ENCODE measurements at regions not wholly inside any gene's neighbourhood (a gene's known extent, or its start where the extent isn't known, plus 50 kb on each side); places are given as distances from the start of the nearest gene placed in this dataset.

- intact Hi-C loops (cut with DNase I), result no loop called here
- Histone ChIP-seq H3K9me3 (no peaks in the 10 kb centered on the region), H3K4me1 (no peaks in the 10 kb centered on the region), H3K27ac (no peak overlapping the region), H3K4me3 (no peak overlapping the region), H3K36me3 (no peaks in the 10 kb centered on the region), H3K9ac (ENCODE audit: low read depth in 2 of 2, low read length in 2 of 2) (no peak overlapping the region), H3K27me3 (no peaks in the 10 kb centered on the region)
- no peak for TF ChIP-seq CTCF (IDR thresholded peaks at IDR 0.05)
- no peak for DNase-seq
Measured at GRCh38 chr3:168453623-168454022, 357.9 kb upstream of the GOLIM4 start.

GRCh38 chr3:168443965-168444364, 348.2 kb upstream of the GOLIM4 start:
- H3K27me3 ChIP-seq, result no peaks in the 10 kb centered on the region
- no peaks in the 10 kb centered on the region for H3K4me1 ChIP-seq
- no peak overlapping the region for H3K4me3 ChIP-seq
- H3K9me3 ChIP-seq, result no peaks in the 10 kb centered on the region
- no peak overlapping the region for H3K9ac ChIP-seq (ENCODE audit: low read depth in 2 of 2, low read length in 2 of 2)
- no peak for TF ChIP-seq CTCF (IDR thresholded peaks at IDR 0.05)
- no peaks in the 10 kb centered on the region for H3K36me3 ChIP-seq
- H3K27ac ChIP-seq, result no peak overlapping the region
- intact Hi-C loops (cut with DNase I), result no loop called here
- DNase-seq, result no peak

- no peak overlapping the region for H3K9ac ChIP-seq (ENCODE audit: low read depth in 2 of 2, low read length in 2 of 2)
Measured at GRCh38 chr3:168442502-168442901, 346.8 kb upstream of the GOLIM4 start.

GRCh38 chr3:168436245-168436724, 340.6 kb upstream of the GOLIM4 start:
- no peak overlapping the region for H3K27ac ChIP-seq
- H3K4me3 ChIP-seq, result no peak overlapping the region
- no peaks in the 10 kb centered on the region for H3K36me3 ChIP-seq
- TF ChIP-seq CTCF (IDR thresholded peaks at IDR 0.05), result no peak
- H3K27me3 ChIP-seq, result no peaks in the 10 kb centered on the region
- no peaks in the 10 kb centered on the region for H3K4me1 ChIP-seq
- H3K9ac ChIP-seq (ENCODE audit: low read depth in 2 of 2, low read length in 2 of 2), result no peak overlapping the region
- intact Hi-C loops (cut with DNase I), result no loop called here
- no peak for DNase-seq
- H3K9me3 ChIP-seq, result no peaks in the 10 kb centered on the region

More at GRCh38 chr3:168442502-168442901, 346.8 kb upstream of the GOLIM4 start:
- DNase-seq, result no peak
- Histone ChIP-seq H3K4me3 (no peak overlapping the region), H3K9me3 (no peaks in the 10 kb centered on the region), H3K27me3 (no peaks in the 10 kb centered on the region), H3K27ac (no peak overlapping the region), H3K4me1 (no peaks in the 10 kb centered on the region), H3K36me3 (no peaks in the 10 kb centered on the region)
- intact Hi-C loops (cut with DNase I), result no loop called here
- no peak for TF ChIP-seq CTCF (IDR thresholded peaks at IDR 0.05)

GRCh38 chr3:168431491-168431890, 335.8 kb upstream of the GOLIM4 start:
- H3K4me3 ChIP-seq, result no peak overlapping the region
- H3K27ac ChIP-seq, result no peak overlapping the region
- no peaks in the 10 kb centered on the region for H3K27me3 ChIP-seq
- no peak for TF ChIP-seq CTCF (IDR thresholded peaks at IDR 0.05)
- intact Hi-C loops (cut with DNase I), result no loop called here
- H3K9me3 ChIP-seq, result no peaks in the 10 kb centered on the region
- H3K36me3 ChIP-seq, result no peaks in the 10 kb centered on the region
- no peak for DNase-seq
- no peaks in the 10 kb centered on the region for H3K4me1 ChIP-seq
- H3K9ac ChIP-seq (ENCODE audit: low read depth in 2 of 2, low read length in 2 of 2), result no peak overlapping the region
